ENCODE measurements at regions not wholly inside any gene's neighbourhood (a gene's known extent, or its start where the extent isn't known, plus 50 kb on each side); places are given as distances from the start of the nearest gene placed in this dataset.

DNA sequence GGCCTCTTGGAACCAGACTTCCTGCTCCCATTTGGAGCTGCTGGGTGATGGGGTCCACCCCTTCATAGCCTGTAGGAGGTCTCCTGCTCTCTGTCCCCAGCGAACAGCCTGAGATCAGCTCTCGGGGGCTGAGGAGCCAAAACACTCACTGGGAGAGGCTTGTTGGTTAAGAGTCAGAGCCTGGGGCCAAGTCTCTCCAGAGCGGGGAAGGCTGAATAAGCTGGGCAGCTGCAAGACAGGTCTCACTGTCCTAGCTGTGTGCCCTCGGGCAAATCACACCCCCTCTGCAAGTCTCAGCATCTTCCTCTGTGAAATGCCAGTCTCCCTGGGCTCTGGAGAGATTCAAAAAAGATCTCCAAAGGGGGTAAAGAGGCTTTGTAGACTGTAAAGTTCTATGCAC lies 174.6 kb downstream of the WSCD1 start:
- H3K4me2 ChIP-seq (ENCODE audit: insufficient read depth, low read length, poor library complexity, severe bottlenecking): no peak overlapping the region
- H3K23ac ChIP-seq (ENCODE audit: low read depth, low read length, poor library complexity): no peak overlapping the region
- H4K91ac ChIP-seq (ENCODE audit: low read depth, low read length, poor library complexity): no peak overlapping the region
- peaks cover 5 to 14% of the 10 kb centered on the region in 2 donors for H3K4me1 ChIP-seq (ENCODE audit: control insufficient read depth in 2 of 2, insufficient read depth in 1 of 2, low read depth in 1 of 2, low read length in 2 of 2)
- H3K9me3 ChIP-seq (replicated peaks in 1 of 2; ENCODE audit: control insufficient read depth in 2 of 2, insufficient read depth in 1 of 2, low read depth in 1 of 2, low read length in 2 of 2): no peaks in the 10 kb centered on the region
- H2AK5ac ChIP-seq (ENCODE audit: low read depth, low read length): no peak overlapping the region
- no peak overlapping the region for H4K8ac ChIP-seq (ENCODE audit: low read depth, low read length)
- H3K36me3 ChIP-seq (replicated peaks in 1 of 2; ENCODE audit: control insufficient read depth in 2 of 2, insufficient read depth in 2 of 2, low read length in 2 of 2): peaks cover 0 to 2% of the 10 kb centered on the region in 2 donors
- no peak overlapping the region for H2BK12ac ChIP-seq (ENCODE audit: low read length)
- no CpG with 5 or more reads among the region's 4 CpGs for WGBS, 2 donors (ENCODE audit: extremely low coverage in 2 of 2, insufficient read length in 2 of 2, insufficient replicate concordance in 1 of 2)
- no peak overlapping the region for H2AFZ ChIP-seq (ENCODE audit: low read length)
- no peaks in the 10 kb centered on the region for H3K79me1 ChIP-seq (ENCODE audit: low read depth, low read length)
- no peak overlapping the region for H3K9ac ChIP-seq (ENCODE audit: low read depth, low read length, poor library complexity)
- no peak overlapping the region for H2BK120ac ChIP-seq (ENCODE audit: low read depth, low read length)
- DNase-seq (ENCODE audit: low spot score): no peak
- H3K27me3 ChIP-seq (ENCODE audit: control insufficient read depth in 3 of 3, insufficient read depth in 3 of 3, low read depth in 1 of 3, low read length in 3 of 3): peaks cover 0 to 2% (median 0%) of the 10 kb centered on the region in 3 experiments
- H3K27ac ChIP-seq (replicated peaks; ENCODE audit: low read length): no peak overlapping the region
- no peak overlapping the region for H3K4me3 ChIP-seq (ENCODE audit: low read length in 2 of 2)
- H3K14ac ChIP-seq (ENCODE audit: low read length): no peak overlapping the region
- H3K4ac ChIP-seq (ENCODE audit: low read length): no peak overlapping the region
- peak overlapping the region; percentile 74 for H2BK15ac ChIP-seq (ENCODE audit: low read length)
- no peak overlapping the region for H3K18ac ChIP-seq (ENCODE audit: low read length)
- no peak overlapping the region for H2BK5ac ChIP-seq (ENCODE audit: low read length)

DNA sequence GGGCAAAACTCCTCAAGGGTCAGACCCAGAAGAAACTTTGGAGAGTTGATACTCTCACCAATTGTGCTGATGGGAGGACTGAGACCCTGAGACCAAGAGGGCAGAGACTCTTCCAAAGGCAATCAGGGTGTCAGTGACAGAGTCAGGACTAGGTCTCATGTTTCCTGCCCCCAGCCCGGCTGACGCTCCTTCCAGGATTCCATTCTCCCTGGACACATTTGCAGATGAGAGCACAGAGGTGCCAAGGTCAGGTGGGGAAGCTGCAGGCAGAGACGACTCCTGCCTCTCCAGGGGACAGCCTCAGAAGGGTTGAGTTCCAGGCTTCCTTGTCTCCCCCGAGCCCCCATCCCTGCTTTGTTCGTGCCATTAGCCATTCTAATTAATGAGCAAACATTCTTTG lies 174.1 kb downstream of the WSCD1 start:
- H3K4me2 ChIP-seq (ENCODE audit: insufficient read depth, low read length, poor library complexity, severe bottlenecking): no peak overlapping the region
- H3K27me3 ChIP-seq (ENCODE audit: control insufficient read depth in 3 of 3, insufficient read depth in 3 of 3, low read depth in 1 of 3, low read length in 3 of 3): peaks cover 0 to 2% (median 0%) of the 10 kb centered on the region in 3 experiments
- H3K18ac ChIP-seq (ENCODE audit: low read length): peak overlapping the region; percentile 2
- H2AFZ ChIP-seq (ENCODE audit: low read length): no peak overlapping the region
- no peak overlapping the region for H3K14ac ChIP-seq (ENCODE audit: low read length)
- no peaks in the 10 kb centered on the region for H3K79me1 ChIP-seq (ENCODE audit: low read depth, low read length)
- H2BK5ac ChIP-seq (ENCODE audit: low read length): no peak overlapping the region
- no peak overlapping the region for H2BK120ac ChIP-seq (ENCODE audit: low read depth, low read length)
- no peak overlapping the region for H3K4me3 ChIP-seq (ENCODE audit: low read length in 2 of 2)
- peaks cover 0 to 12% of the 10 kb centered on the region in 2 donors for H3K4me1 ChIP-seq (ENCODE audit: control insufficient read depth in 2 of 2, insufficient read depth in 1 of 2, low read depth in 1 of 2, low read length in 2 of 2)
- no peak for DNase-seq (ENCODE audit: low spot score)
- H2BK12ac ChIP-seq (ENCODE audit: low read length): no peak overlapping the region
- WGBS, 2 donors (ENCODE audit: extremely low coverage in 2 of 2, insufficient read length in 2 of 2, insufficient replicate concordance in 1 of 2): no CpG with 5 or more reads among the region's 5 CpGs
- no peak overlapping the region for H4K91ac ChIP-seq (ENCODE audit: low read depth, low read length, poor library complexity)
- H3K23ac ChIP-seq (ENCODE audit: low read depth, low read length, poor library complexity): no peak overlapping the region
- H3K9ac ChIP-seq (ENCODE audit: low read depth, low read length, poor library complexity): no peak overlapping the region
- H3K4ac ChIP-seq (ENCODE audit: low read length): no peak overlapping the region
- peaks cover 0 to 2% of the 10 kb centered on the region in 2 donors for H3K36me3 ChIP-seq (replicated peaks in 1 of 2; ENCODE audit: control insufficient read depth in 2 of 2, insufficient read depth in 2 of 2, low read length in 2 of 2)
- no peak overlapping the region for H2AK5ac ChIP-seq (ENCODE audit: low read depth, low read length)
- peak overlapping the region; percentile 74 for H2BK15ac ChIP-seq (ENCODE audit: low read length)
- no peak overlapping the region for H4K8ac ChIP-seq (ENCODE audit: low read depth, low read length)
- H3K27ac ChIP-seq (replicated peaks; ENCODE audit: low read length): no peak overlapping the region
- no peaks in the 10 kb centered on the region for H3K9me3 ChIP-seq (replicated peaks in 1 of 2; ENCODE audit: control insufficient read depth in 2 of 2, insufficient read depth in 1 of 2, low read depth in 1 of 2, low read length in 2 of 2)

DNA sequence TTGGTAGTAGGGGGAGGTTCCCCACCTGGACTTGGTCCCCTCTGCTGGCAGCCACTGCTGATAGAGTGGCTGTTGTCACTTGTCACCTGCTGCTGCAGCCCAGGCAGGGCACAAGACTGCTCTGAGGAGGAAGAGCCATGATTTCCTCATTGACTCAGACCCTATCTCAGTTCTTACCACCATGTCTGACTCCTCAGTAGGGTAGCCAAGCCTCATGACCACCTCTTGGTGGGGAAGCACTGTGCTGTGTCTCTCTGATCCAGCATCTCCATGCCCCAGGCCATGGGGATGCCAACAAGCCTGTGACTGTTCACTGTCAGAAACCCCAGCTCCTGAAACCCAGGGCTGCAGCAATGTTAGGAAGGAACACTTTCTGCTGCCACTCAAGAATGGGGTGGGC lies 173.0 kb downstream of the WSCD1 start:
- no peak overlapping the region for H3K27ac ChIP-seq (replicated peaks; ENCODE audit: low read length)

GRCh38 chr17:6241996-6242395 lies 171.8 kb downstream of the WSCD1 start:
- H2BK5ac ChIP-seq (ENCODE audit: low read length): no peak overlapping the region
- peak overlapping the region; percentile 32 for H2AK5ac ChIP-seq (ENCODE audit: low read depth, low read length)
- no peaks in the 10 kb centered on the region for H3K79me1 ChIP-seq (ENCODE audit: low read depth, low read length)
- H3K4me3 ChIP-seq (ENCODE audit: low read length in 2 of 2): no peak overlapping the region
- no peak overlapping the region for H2BK120ac ChIP-seq (ENCODE audit: low read depth, low read length)
- H2BK12ac ChIP-seq (ENCODE audit: low read length): peak overlapping the region; percentile 88
- peaks cover 0 to 17% of the 10 kb centered on the region in 2 donors for H3K4me1 ChIP-seq (ENCODE audit: control insufficient read depth in 2 of 2, insufficient read depth in 1 of 2, low read depth in 1 of 2, low read length in 2 of 2)
- no peak overlapping the region for H3K27ac ChIP-seq (replicated peaks; ENCODE audit: low read length)
- H3K23ac ChIP-seq (ENCODE audit: low read depth, low read length, poor library complexity): no peak overlapping the region
- H2BK15ac ChIP-seq (ENCODE audit: low read length): peak overlapping the region; percentile 63
- no peak overlapping the region for H3K14ac ChIP-seq (ENCODE audit: low read length)
- no peak overlapping the region for H2AFZ ChIP-seq (ENCODE audit: low read length)
- no CpG with 5 or more reads among the region's 4 CpGs for WGBS, 2 donors (ENCODE audit: extremely low coverage in 2 of 2, insufficient read length in 2 of 2, insufficient replicate concordance in 1 of 2)
- H3K9me3 ChIP-seq (replicated peaks in 1 of 2; ENCODE audit: control insufficient read depth in 2 of 2, insufficient read depth in 1 of 2, low read depth in 1 of 2, low read length in 2 of 2): no peaks in the 10 kb centered on the region
- peak overlapping the region; percentile 84 for H3K18ac ChIP-seq (ENCODE audit: low read length)
- H3K4me2 ChIP-seq (ENCODE audit: insufficient read depth, low read length, poor library complexity, severe bottlenecking): no peak overlapping the region
- no peak overlapping the region for H4K8ac ChIP-seq (ENCODE audit: low read depth, low read length)
- H3K4ac ChIP-seq (ENCODE audit: low read length): no peak overlapping the region
- peaks cover 0 to 2% (median 0%) of the 10 kb centered on the region in 3 experiments for H3K27me3 ChIP-seq (ENCODE audit: control insufficient read depth in 3 of 3, insufficient read depth in 3 of 3, low read depth in 1 of 3, low read length in 3 of 3)
- no peak for DNase-seq (ENCODE audit: low spot score)
- no peak overlapping the region for H3K9ac ChIP-seq (ENCODE audit: low read depth, low read length, poor library complexity)
- H3K36me3 ChIP-seq (replicated peaks in 1 of 2; ENCODE audit: control insufficient read depth in 2 of 2, insufficient read depth in 2 of 2, low read length in 2 of 2): peaks cover 0 to 2% of the 10 kb centered on the region in 2 donors
- H4K91ac ChIP-seq (ENCODE audit: low read depth, low read length, poor library complexity): no peak overlapping the region

More for the DNA sequence above, 173.0 kb downstream of the WSCD1 start:
- H3K18ac ChIP-seq (ENCODE audit: low read length): peak overlapping the region; percentile 49
- peaks cover 0 to 2% of the 10 kb centered on the region in 2 donors for H3K36me3 ChIP-seq (replicated peaks in 1 of 2; ENCODE audit: control insufficient read depth in 2 of 2, insufficient read depth in 2 of 2, low read length in 2 of 2)
- H2AK5ac ChIP-seq (ENCODE audit: low read depth, low read length): no peak overlapping the region
- no peak overlapping the region for H4K8ac ChIP-seq (ENCODE audit: low read depth, low read length)
- peak overlapping the region; percentile 24 for H2BK12ac ChIP-seq (ENCODE audit: low read length)
- no peak overlapping the region for H3K4ac ChIP-seq (ENCODE audit: low read length)
- no peaks in the 10 kb centered on the region for H3K9me3 ChIP-seq (replicated peaks in 1 of 2; ENCODE audit: control insufficient read depth in 2 of 2, insufficient read depth in 1 of 2, low read depth in 1 of 2, low read length in 2 of 2)
- no peak overlapping the region for H3K9ac ChIP-seq (ENCODE audit: low read depth, low read length, poor library complexity)
- peaks cover 0 to 15% of the 10 kb centered on the region in 2 donors for H3K4me1 ChIP-seq (ENCODE audit: control insufficient read depth in 2 of 2, insufficient read depth in 1 of 2, low read depth in 1 of 2, low read length in 2 of 2)
- peaks cover 0 to 2% (median 0%) of the 10 kb centered on the region in 3 experiments for H3K27me3 ChIP-seq (ENCODE audit: control insufficient read depth in 3 of 3, insufficient read depth in 3 of 3, low read depth in 1 of 3, low read length in 3 of 3)
- H2BK120ac ChIP-seq (ENCODE audit: low read depth, low read length): no peak overlapping the region
- peak overlapping the region; percentile 28 for H2BK15ac ChIP-seq (ENCODE audit: low read length)
- H4K91ac ChIP-seq (ENCODE audit: low read depth, low read length, poor library complexity): no peak overlapping the region
- H3K4me3 ChIP-seq (ENCODE audit: low read length in 2 of 2): no peak overlapping the region
- no peak overlapping the region for H3K23ac ChIP-seq (ENCODE audit: low read depth, low read length, poor library complexity)
- no peak overlapping the region for H2AFZ ChIP-seq (ENCODE audit: low read length)
- no peak for DNase-seq (ENCODE audit: low spot score)
- H3K4me2 ChIP-seq (ENCODE audit: insufficient read depth, low read length, poor library complexity, severe bottlenecking): no peak overlapping the region
- H3K14ac ChIP-seq (ENCODE audit: low read length): no peak overlapping the region
- no peaks in the 10 kb centered on the region for H3K79me1 ChIP-seq (ENCODE audit: low read depth, low read length)
- H2BK5ac ChIP-seq (ENCODE audit: low read length): no peak overlapping the region
